GM12878 (cell line): ENCODE measurements at regions not wholly inside any gene's neighbourhood (a gene's known extent, or its start where the extent isn't known, plus 50 kb on each side); places are given as distances from the start of the nearest gene placed in this dataset.

Source experiments
- ATAC-seq: fragments of 200-7000 bp; cut with Tn5 transposase; 3 replicates; pipeline ENCODE4 v1.9.1; 2020; ENCODE audit warnings: mild to moderate bottlenecking, moderate library complexity
- BruUV-seq: library from RNA; stranded (reverse); fragments of 400-500 nt; replicated peaks from 2 replicates; lab custom pipeline; 2021; lab: Mats Ljungman, UMichigan
- CTCF ChIA-PET: fragments of 300-600 bp; sonication (Branson Sonifier 250); formaldehyde crosslinking; extraction: SDS; loops from one replicate; lab custom pipeline; 2021; ENCODE audit warnings: inconsistent platforms; lab: Yijun Ruan, JAX
- POLR2A ChIA-PET: fragments of 350-600 bp; formaldehyde crosslinking; extraction: SDS; loops from one replicate; lab custom pipeline; 2021; ENCODE audit warnings: inconsistent platforms; lab: Charles Lee
- RAD21 ChIA-PET: fragments of 300-600 bp; sonication (Branson Sonifier 250); formaldehyde crosslinking; loops from one replicate; lab custom pipeline; 2023; ENCODE audit warnings: antibody characterized with exemption; ENCODE audit not compliant: unreplicated experiment; lab: Charles Lee
- SMC1A ChIA-PET: fragments of 300-600 bp; sonication (Branson Sonifier 250); formaldehyde crosslinking; loops from one replicate; lab custom pipeline; 2023; ENCODE audit not compliant: unreplicated experiment, uncharacterized antibody; lab: Charles Lee
- DNase-seq: peaks from one replicate; pipeline ENCODE4 v3.0.0-alpha.2; 2011; ENCODE audit warnings: low read depth, low spot score
- FAIRE-seq: peaks from 3 replicates; lab custom pipeline; 2011; peaks lifted over from hg19 to GRCh38; lab: Jason Lieb, UNC
- H2AFZ ChIP-seq: 2 replicates; pipeline ENCODE4 v1.6.0; 2011; ENCODE audit warnings: low read depth, low read length, control low read depth; ENCODE audit not compliant: control insufficient read depth
- H3K27ac ChIP-seq: 2 replicates; pipeline ENCODE4 v1.5.1; 2011; ENCODE audit warnings: control low read depth; ENCODE audit not compliant: control insufficient read depth, insufficient read depth
- H3K27me3 ChIP-seq, 2 experiments: replicated peaks in 1 of 2; 2 replicates each; pipeline versions ENCODE4 v1.6.0 to v1.6.1; 2011; ENCODE audit warnings: low read length in 1 of 2; ENCODE audit not compliant: control insufficient read depth in 2 of 2, insufficient read depth in 2 of 2
- H3K36me3 ChIP-seq, 2 experiments: 2 replicates each; pipeline ENCODE4 v1.5.1; 2011; ENCODE audit warnings: low read length in 1 of 2; ENCODE audit not compliant: control insufficient read depth in 2 of 2, insufficient read depth in 2 of 2
- H3K4me1 ChIP-seq: 2 replicates; pipeline ENCODE4 v1.6.1; 2011; ENCODE audit warnings: mild to moderate bottlenecking, low read length, moderate library complexity, mixed read lengths; ENCODE audit not compliant: control insufficient read depth, insufficient read depth
- H3K4me2 ChIP-seq: 2 replicates; pipeline ENCODE4 v1.6.0; 2011; ENCODE audit warnings: control low read depth; ENCODE audit not compliant: control insufficient read depth, insufficient read depth
- H3K4me3 ChIP-seq: fragments of 200-600 bp; sonication (generic); 2 replicates; pipeline ENCODE4 v1.5.1; 2016
- H3K79me2 ChIP-seq: 2 replicates; pipeline ENCODE4 v1.6.0; 2011; ENCODE audit warnings: low read length; ENCODE audit not compliant: control insufficient read depth, insufficient read depth
- H3K9ac ChIP-seq: 2 replicates; pipeline ENCODE4 v1.8.0; 2011; ENCODE audit warnings: low read length, control low read depth, mixed read lengths; ENCODE audit not compliant: control insufficient read depth, insufficient read depth
- H3K9me3 ChIP-seq: replicated peaks from 3 replicates; pipeline ENCODE4 v1.5.1; 2011; ENCODE audit warnings: mild to moderate bottlenecking, low read length; ENCODE audit not compliant: control insufficient read depth, insufficient read depth
- H4K20me1 ChIP-seq: 2 replicates; pipeline ENCODE4 v1.6.0; 2011; ENCODE audit not compliant: control insufficient read depth, insufficient read depth
- BRCA1 ChIP-seq: IDR thresholded peaks from 2 replicates; pipeline ENCODE4 v1.6.1; 2011; ENCODE audit warnings: low read depth, low read length, improper control_type of control experiment
- IRF5 ChIP-seq: fragments of 450-650 bp; IDR thresholded peaks from 2 replicates; pipeline ENCODE4 v1.6.1; 2017; ENCODE audit warnings: borderline replicate concordance
- JUND ChIP-seq: IDR thresholded peaks from 2 replicates; pipeline ENCODE4 v1.6.1; 2012; ENCODE audit warnings: low read depth, mild to moderate bottlenecking, low read length, improper control_type of control experiment, moderate library complexity
- MEF2A ChIP-seq: IDR thresholded peaks from 2 replicates; pipeline ENCODE4 v1.6.1; 2011; ENCODE audit warnings: low read depth, mild to moderate bottlenecking, low read length, moderate library complexity; ENCODE audit not compliant: insufficient read depth
- SP1 ChIP-seq: IDR thresholded peaks from one replicate; pipeline ENCODE4 v1.6.1; 2011; ENCODE audit warnings: low read depth, low read length
- SREBF2 ChIP-seq: IDR thresholded peaks from 2 replicates; pipeline ENCODE4 v1.6.1; 2012; ENCODE audit warnings: mild to moderate bottlenecking, low read length
- TCF12 ChIP-seq: IDR thresholded peaks from 2 replicates; pipeline ENCODE4 v1.6.1; 2011; ENCODE audit warnings: low read depth, mild to moderate bottlenecking, low read length
- ZBTB40 ChIP-seq: fragments of 450-650 bp; IDR thresholded peaks from 2 replicates; pipeline ENCODE4 v1.6.1; 2016; ENCODE audit warnings: mild to moderate bottlenecking, moderate library complexity, borderline replicate concordance
- WGBS: methylation state at CpG from one replicate; pipeline ENCODE4 v1.1.6; 2016; ENCODE audit warnings: low lambda C conversion rate; ENCODE audit not compliant: insufficient replicate concordance, insufficient coverage; ENCODE audit errors: missing lambda C conversion rate; 5-methylcytosine and 5-hydroxymethylcytosine counted together
- in situ Hi-C: fragments of 300-500 bp; cut with MboI; formaldehyde crosslinking; loops from 9 replicates; pipeline ENCODE4 v1.14.3; 2018; ENCODE audit warnings: mixed read lengths
- intact Hi-C: fragments of 100-400 bp; cut with micrococcal nuclease; formaldehyde crosslinking; loops from one replicate; pipeline ENCODE4 v1.14.2; 2022; ENCODE audit not compliant: unreplicated experiment

- H3K4me1 ChIP-seq = no peaks in the 10 kb centered on the region
- H3K36me3 ChIP-seq = no peaks in the 10 kb centered on the region
- no peak overlapping the region for H2AFZ ChIP-seq
- H3K4me2 ChIP-seq = no peak overlapping the region
- no peak overlapping the region for H3K4me3 ChIP-seq
- WGBS = 32% methylated on average over 3 of the region's 3 CpGs
- intact Hi-C loops (no loop called here), in situ Hi-C loops (no loop called here)
- SMC1A ChIA-PET = no interaction called here
- POLR2A ChIA-PET = no interaction called here
- FAIRE-seq (no peak), ATAC-seq (no peak), DNase-seq (no peak)
- RAD21 ChIA-PET = no interaction called here
- no peaks in the 10 kb centered on the region for H3K9me3 ChIP-seq
- no peak overlapping the region for H3K27ac ChIP-seq
- H3K9ac ChIP-seq = no peak overlapping the region
- H3K79me2 ChIP-seq = no peaks in the 10 kb centered on the region
- CTCF ChIA-PET = interaction anchor here (0.6 kb wide), 1 partner anchor 412 kb away, joined by 3 read pairs; no protein-coding TSS in a partner anchor
- no TSS peak for BruUV-seq
- no peaks in the 10 kb centered on the region for H4K20me1 ChIP-seq
- TF ChIP-seq SREBF2 (no peak), ZBTB40 (no peak), SP1 (no peak), MEF2A (no peak), JUND (no peak), TCF12 (no peak), IRF5 (no peak), BRCA1 (no peak)
- TF ChIP-seq, all 136 proteins: peak for 0
- no peaks in the 10 kb centered on the region for H3K27me3 ChIP-seq
Observed at GRCh38 chr12:20044846-20045245, 323.5 kb upstream of the PDE3A start.
